ENCODE measurements at regions not wholly inside any gene's neighbourhood (a gene's known extent, or its start where the extent isn't known, plus 50 kb on each side); places are given as distances from the start of the nearest gene placed in this dataset.

DNA sequence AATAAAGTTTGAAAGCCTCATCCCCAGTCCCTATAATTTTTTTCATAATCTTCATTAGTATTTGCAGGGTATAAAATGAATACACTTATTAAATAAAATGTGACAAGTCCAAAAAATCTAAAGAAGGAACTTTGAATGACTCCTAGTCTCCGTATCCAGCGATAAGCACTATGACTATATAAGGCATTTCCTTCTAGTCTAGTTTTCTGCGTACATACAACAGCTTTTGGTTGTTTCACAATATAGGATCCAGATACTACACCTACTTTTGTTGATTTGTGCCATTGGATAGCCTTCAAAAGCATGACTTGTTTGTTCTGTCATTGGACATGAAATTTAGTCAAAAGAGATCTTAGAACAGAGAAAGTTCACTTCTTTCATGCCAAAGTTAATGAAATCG, 133.3 kb upstream of the PWP1 start:
- no peak overlapping the region for H3K4me3 ChIP-seq (ENCODE audit: low read length)
- no peak overlapping the region for H3K27ac ChIP-seq (ENCODE audit: low read depth, low read length)
- H3K4me1 ChIP-seq (ENCODE audit: control insufficient read depth, insufficient read depth, low read length) = no peaks in the 10 kb centered on the region
- no peak overlapping the region for H3K9ac ChIP-seq (ENCODE audit: low read length)
- no peaks in the 10 kb centered on the region for H3K36me3 ChIP-seq (ENCODE audit: control insufficient read depth, insufficient read depth, low read length)
- H3K27me3 ChIP-seq (ENCODE audit: control insufficient read depth, insufficient read depth, low read length) = no peaks in the 10 kb centered on the region

DNA sequence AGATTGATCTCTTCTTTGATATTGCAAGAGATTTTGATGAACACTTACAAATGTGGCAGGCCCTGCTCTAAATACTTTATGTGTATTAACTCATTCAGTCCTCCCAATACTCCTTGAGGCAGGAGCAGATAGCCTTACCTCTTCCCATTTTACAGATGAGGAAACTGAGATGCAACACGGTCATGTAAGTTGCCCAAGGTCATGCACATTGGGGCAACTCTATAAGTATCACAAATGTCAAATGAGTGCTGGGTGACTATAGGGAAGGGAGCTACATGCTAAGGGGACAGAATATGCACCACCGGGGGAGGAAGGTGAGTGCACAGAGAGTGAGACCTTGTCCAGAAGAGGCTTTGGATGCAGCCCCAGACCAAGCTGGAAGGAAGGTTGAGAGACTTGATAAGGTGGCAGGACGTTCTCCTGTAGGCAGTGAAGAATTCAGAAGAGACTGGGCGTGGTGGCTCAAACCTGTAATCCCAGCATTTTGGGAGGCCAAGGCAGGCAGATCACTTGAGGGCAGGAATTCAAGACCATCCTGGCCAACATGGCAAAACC, 132.3 kb upstream of the PWP1 start:
- Histone ChIP-seq H3K36me3 (ENCODE audit: control insufficient read depth, insufficient read depth, low read length) (no peaks in the 10 kb centered on the region), H3K4me3 (ENCODE audit: low read length) (no peak overlapping the region), H3K27me3 (ENCODE audit: control insufficient read depth, insufficient read depth, low read length) (no peaks in the 10 kb centered on the region), H3K27ac (ENCODE audit: low read depth, low read length) (no peak overlapping the region), H3K4me1 (ENCODE audit: control insufficient read depth, insufficient read depth, low read length) (no peaks in the 10 kb centered on the region), H3K9ac (ENCODE audit: low read length) (no peak overlapping the region)

DNA sequence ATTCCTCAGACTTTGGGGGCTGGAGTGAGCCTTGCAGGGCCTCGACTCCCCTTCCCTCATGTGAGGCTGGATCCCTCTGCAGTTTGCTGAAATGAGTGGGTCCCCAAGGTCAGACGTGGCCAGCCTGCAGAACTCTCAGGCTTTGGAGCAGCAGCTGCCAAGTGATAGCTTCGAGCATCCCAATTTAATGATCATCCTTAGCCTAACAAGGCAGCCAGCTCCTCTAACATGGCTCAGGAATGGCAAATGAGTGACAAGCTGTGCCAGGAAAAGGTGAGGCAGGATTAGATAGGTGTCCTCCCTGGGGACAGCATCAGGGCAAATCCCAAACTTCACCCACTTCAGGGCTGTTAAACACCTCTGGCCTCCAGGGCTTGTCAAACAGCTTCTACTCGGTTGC, 130.7 kb upstream of the PWP1 start:
- no peaks in the 10 kb centered on the region for H3K4me1 ChIP-seq (ENCODE audit: control insufficient read depth, insufficient read depth, low read length)
- H3K36me3 ChIP-seq (ENCODE audit: control insufficient read depth, insufficient read depth, low read length) = no peaks in the 10 kb centered on the region
- no peak overlapping the region for H3K9ac ChIP-seq (ENCODE audit: low read length)
- no peak overlapping the region for H3K27ac ChIP-seq (ENCODE audit: low read depth, low read length)
- no peak overlapping the region for H3K4me3 ChIP-seq (ENCODE audit: low read length)
- H3K27me3 ChIP-seq (ENCODE audit: control insufficient read depth, insufficient read depth, low read length) = no peaks in the 10 kb centered on the region

DNA sequence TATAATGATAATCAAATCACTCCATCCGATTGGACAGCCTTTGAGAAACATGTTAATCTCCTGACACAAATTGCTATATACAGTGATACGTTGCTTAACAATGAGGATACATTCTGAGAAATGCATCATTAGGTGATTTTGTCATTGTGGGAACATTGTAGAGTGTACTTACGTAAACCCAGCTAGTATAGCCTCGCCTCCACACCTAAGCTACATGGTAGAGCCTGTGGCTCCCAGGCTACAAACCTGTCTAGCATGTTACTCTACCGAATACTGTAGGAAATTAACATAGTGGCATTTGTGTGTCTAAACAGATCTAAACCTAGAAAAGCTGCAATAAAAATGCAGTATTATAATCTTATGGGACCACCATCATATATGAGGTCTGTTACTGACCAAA, 128.6 kb upstream of the PWP1 start:
- Histone ChIP-seq H3K4me1 (ENCODE audit: control insufficient read depth, insufficient read depth, low read length) (no peaks in the 10 kb centered on the region), H3K27ac (ENCODE audit: low read depth, low read length) (no peak overlapping the region), H3K9ac (ENCODE audit: low read length) (no peak overlapping the region), H3K36me3 (ENCODE audit: control insufficient read depth, insufficient read depth, low read length) (no peaks in the 10 kb centered on the region), H3K4me3 (ENCODE audit: low read length) (no peak overlapping the region), H3K27me3 (ENCODE audit: control insufficient read depth, insufficient read depth, low read length) (no peaks in the 10 kb centered on the region)

DNA sequence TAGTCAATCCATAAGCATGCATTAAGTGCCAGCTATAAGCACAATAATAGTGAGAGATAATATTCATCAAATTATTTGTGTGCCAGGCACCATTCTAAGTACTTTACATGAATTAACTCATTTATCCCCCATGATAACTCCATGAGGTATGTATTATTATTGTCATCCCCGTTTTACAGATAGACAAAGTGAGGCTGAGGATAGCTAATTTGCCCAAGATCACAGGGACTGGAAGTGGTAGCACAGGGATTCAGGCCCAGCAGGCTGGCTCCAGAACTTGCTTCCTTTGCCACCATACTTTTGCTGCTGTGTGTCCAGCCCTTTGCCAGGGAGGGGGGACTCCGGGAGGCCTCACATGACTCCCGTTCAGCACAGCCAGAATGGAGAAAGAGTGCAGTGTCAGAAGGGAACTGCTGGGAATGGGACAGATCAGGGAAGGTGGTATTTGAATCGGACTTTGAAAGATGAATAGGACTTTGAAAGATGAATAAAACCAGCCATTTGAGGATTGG, 128.0 kb upstream of the PWP1 start:
- H3K36me3 ChIP-seq (ENCODE audit: control insufficient read depth, insufficient read depth, low read length) = no peaks in the 10 kb centered on the region
- no peak overlapping the region for H3K27ac ChIP-seq (ENCODE audit: low read depth, low read length)
- no peak overlapping the region for H3K4me3 ChIP-seq (ENCODE audit: low read length)
- H3K4me1 ChIP-seq (ENCODE audit: control insufficient read depth, insufficient read depth, low read length) = no peaks in the 10 kb centered on the region
- no peak overlapping the region for H3K9ac ChIP-seq (ENCODE audit: low read length)
- H3K27me3 ChIP-seq (ENCODE audit: control insufficient read depth, insufficient read depth, low read length) = no peaks in the 10 kb centered on the region

DNA sequence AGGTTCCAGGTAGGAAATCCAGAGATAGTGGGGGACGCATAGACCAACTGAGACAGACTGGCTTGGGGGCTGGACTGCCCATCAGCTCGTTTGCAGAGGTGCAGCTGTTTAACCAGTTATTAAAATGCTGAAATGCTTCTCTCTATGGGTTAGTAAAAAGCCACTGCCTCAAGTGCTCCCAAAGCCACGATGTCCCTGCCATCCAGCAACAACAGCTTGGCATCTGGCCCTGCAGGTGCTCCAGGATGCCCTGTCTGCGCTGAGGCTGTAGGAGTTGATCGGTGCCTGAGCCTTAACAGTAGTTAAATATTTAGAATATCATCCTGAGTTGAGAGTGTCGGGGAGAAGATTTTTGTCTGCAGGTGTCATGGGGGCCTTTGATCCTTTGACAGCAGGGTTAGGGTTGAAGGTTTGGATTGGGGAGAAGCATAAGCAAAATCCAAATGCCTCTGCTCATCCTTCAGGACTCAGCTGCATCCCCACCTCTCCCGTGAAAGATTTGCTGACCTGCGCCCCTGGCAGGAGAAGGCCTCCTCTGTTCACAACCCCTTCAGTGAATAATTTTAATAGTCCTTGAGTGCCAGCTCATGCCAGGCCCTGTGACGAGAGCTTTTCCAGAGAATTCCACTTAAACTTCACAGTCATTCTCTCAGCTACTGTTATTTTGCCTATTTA, 127.3 kb upstream of the PWP1 start:
- Histone ChIP-seq H3K4me1 (ENCODE audit: control insufficient read depth, insufficient read depth, low read length) (no peaks in the 10 kb centered on the region), H3K27ac (ENCODE audit: low read depth, low read length) (no peak overlapping the region), H3K9ac (ENCODE audit: low read length) (no peak overlapping the region), H3K4me3 (ENCODE audit: low read length) (no peak overlapping the region), H3K27me3 (ENCODE audit: control insufficient read depth, insufficient read depth, low read length) (no peaks in the 10 kb centered on the region), H3K36me3 (ENCODE audit: control insufficient read depth, insufficient read depth, low read length) (no peaks in the 10 kb centered on the region)

DNA sequence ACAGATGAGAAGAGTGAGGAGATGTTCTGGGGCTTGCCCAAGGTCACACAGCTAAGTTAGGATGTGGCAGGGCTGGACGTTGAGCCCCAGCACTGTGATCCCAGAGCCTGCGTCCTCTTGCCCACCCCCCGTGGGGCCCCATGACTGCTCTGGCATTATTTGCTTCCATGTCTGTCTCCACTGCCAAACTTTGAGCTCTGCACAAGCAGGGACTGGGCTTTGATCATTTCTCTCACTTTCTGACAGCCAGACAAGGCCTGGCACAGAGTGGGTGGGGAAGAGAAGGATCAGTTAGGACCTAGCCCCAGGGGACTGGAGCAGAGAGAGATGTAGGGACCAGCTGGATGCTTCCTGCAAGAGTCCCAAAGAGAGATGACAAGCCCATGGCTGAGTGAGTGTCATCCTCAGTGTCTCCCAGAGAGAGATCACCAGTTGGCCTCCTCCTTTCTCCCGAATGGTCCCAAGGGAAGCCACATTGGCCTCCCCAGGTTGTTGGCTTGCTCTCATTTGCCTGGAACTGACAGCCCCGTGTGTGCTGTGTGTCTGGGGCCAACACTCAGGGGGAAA, 126.7 kb upstream of the PWP1 start:
- H3K36me3 ChIP-seq (ENCODE audit: control insufficient read depth, insufficient read depth, low read length) = no peaks in the 10 kb centered on the region
- no peak overlapping the region for H3K27ac ChIP-seq (ENCODE audit: low read depth, low read length)
- H3K4me1 ChIP-seq (ENCODE audit: control insufficient read depth, insufficient read depth, low read length) = no peaks in the 10 kb centered on the region
- no peak overlapping the region for H3K4me3 ChIP-seq (ENCODE audit: low read length)
- no peaks in the 10 kb centered on the region for H3K27me3 ChIP-seq (ENCODE audit: control insufficient read depth, insufficient read depth, low read length)
- no peak overlapping the region for H3K9ac ChIP-seq (ENCODE audit: low read length)

DNA sequence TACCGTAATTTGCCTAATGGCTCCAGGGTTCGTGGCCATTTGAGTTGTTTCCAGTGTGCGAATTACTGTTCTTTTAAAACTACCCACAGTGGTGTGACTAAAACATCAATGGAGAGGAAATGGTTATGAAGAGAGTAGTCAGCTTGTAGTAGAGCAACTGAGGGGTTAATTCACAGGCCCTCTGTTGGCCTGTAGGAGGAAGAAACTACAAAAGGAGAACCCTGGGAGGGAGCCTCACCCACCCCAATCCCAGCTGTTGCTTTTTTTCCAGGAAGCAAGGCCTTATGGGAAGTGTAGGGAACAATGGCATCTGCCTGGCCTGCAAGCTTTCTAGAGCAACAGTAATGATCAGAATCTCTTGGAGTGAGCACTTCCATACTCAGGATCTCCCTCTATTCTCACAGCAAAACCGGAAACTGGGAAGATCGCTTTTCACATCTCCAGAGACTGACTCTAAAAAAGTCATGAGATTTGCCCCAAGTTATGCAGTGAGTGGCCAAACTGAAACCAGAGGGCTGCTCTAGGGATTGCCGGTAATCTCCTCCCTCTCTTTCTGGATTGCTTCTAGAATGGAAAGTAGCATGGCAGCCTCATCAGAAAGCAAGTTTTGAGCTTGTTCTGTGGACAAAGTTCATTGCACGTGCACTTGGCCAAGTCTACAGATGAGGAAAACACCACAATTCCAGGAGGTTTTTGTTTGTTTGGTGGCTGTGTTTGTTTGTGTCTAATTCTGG, 125.3 kb upstream of the PWP1 start:
- no peak overlapping the region for H3K9ac ChIP-seq (ENCODE audit: low read length)
- H3K27ac ChIP-seq (ENCODE audit: low read depth, low read length) = no peak overlapping the region
- no peaks in the 10 kb centered on the region for H3K4me1 ChIP-seq (ENCODE audit: control insufficient read depth, insufficient read depth, low read length)
- H3K4me3 ChIP-seq (ENCODE audit: low read length) = no peak overlapping the region
- H3K27me3 ChIP-seq (ENCODE audit: control insufficient read depth, insufficient read depth, low read length) = no peaks in the 10 kb centered on the region
- no peaks in the 10 kb centered on the region for H3K36me3 ChIP-seq (ENCODE audit: control insufficient read depth, insufficient read depth, low read length)

DNA sequence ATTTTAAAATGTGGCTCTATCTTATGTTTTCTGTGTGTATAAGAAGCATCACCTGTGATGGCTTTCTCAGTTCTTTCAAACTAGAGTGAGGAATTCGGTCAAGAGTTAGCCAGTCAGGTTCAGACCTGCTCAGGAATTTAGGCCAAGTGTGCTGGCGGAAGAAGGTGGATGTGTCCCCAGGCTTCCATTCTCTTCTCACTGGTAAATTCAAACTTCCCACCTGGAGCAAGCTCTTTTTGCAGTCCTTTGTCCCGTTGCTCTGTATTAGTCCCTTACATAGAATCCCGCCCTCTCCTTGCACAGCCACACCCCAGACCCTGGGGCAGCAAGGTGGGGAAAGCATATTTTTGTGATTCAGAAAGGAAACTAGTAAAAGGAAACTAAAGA, 124.7 kb upstream of the PWP1 start:
- no peaks in the 10 kb centered on the region for H3K36me3 ChIP-seq (ENCODE audit: control insufficient read depth, insufficient read depth, low read length)
- H3K27me3 ChIP-seq (ENCODE audit: control insufficient read depth, insufficient read depth, low read length) = no peaks in the 10 kb centered on the region
- H3K27ac ChIP-seq (ENCODE audit: low read depth, low read length) = no peak overlapping the region
- H3K4me1 ChIP-seq (ENCODE audit: control insufficient read depth, insufficient read depth, low read length) = no peaks in the 10 kb centered on the region
- no peak overlapping the region for H3K4me3 ChIP-seq (ENCODE audit: low read length)
- H3K9ac ChIP-seq (ENCODE audit: low read length) = no peak overlapping the region

DNA sequence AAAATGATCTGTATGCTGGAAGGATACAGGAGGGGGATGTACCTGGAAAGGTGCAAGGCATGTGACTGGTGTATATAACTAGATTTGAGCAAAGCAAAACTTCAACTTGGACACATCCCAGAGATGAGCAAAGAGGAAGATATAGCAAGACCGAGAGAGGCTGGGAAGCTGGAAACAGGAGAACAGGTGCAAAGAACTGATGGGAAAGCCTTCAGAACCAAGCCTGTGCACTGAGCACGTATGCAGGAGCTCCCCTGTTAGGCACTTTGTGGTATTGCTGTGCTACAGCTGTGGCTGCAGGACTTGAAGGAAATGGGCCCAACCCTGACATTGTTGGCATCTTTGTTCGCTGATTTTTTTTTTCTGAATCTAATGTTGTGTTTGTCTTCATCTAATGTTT, 120.7 kb upstream of the PWP1 start:
- no peak overlapping the region for H3K9ac ChIP-seq (ENCODE audit: low read length)
- no peaks in the 10 kb centered on the region for H3K27me3 ChIP-seq (ENCODE audit: control insufficient read depth, insufficient read depth, low read length)
- H3K4me3 ChIP-seq (ENCODE audit: low read length) = no peak overlapping the region
- no peaks in the 10 kb centered on the region for H3K36me3 ChIP-seq (ENCODE audit: control insufficient read depth, insufficient read depth, low read length)
- H3K4me1 ChIP-seq (ENCODE audit: control insufficient read depth, insufficient read depth, low read length) = no peaks in the 10 kb centered on the region
- H3K27ac ChIP-seq (ENCODE audit: low read depth, low read length) = no peak overlapping the region

DNA sequence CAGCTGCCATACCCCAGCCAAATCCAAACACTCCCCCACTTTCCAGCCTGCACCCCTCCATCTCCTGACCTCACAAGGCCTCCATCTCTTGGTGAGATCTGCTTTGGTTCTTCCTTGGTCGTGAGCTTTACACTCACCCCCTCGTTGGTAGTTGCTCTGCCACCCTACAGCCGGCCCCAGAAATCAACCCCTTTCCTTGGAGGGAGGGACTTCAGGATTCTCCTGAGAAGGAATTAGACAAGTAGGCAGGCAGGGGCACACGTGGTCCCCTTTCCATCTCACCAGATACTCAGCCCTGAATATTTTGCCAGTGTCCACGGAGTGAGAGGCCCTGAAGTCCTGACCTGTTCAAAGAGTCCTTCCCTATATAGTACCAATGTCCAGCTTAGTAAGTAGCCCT, 120.0 kb upstream of the PWP1 start:
- Histone ChIP-seq H3K4me3 (ENCODE audit: low read length) (no peak overlapping the region), H3K4me1 (ENCODE audit: control insufficient read depth, insufficient read depth, low read length) (no peaks in the 10 kb centered on the region), H3K9ac (ENCODE audit: low read length) (no peak overlapping the region), H3K36me3 (ENCODE audit: control insufficient read depth, insufficient read depth, low read length) (no peaks in the 10 kb centered on the region), H3K27ac (ENCODE audit: low read depth, low read length) (no peak overlapping the region), H3K27me3 (ENCODE audit: control insufficient read depth, insufficient read depth, low read length) (no peaks in the 10 kb centered on the region)

DNA sequence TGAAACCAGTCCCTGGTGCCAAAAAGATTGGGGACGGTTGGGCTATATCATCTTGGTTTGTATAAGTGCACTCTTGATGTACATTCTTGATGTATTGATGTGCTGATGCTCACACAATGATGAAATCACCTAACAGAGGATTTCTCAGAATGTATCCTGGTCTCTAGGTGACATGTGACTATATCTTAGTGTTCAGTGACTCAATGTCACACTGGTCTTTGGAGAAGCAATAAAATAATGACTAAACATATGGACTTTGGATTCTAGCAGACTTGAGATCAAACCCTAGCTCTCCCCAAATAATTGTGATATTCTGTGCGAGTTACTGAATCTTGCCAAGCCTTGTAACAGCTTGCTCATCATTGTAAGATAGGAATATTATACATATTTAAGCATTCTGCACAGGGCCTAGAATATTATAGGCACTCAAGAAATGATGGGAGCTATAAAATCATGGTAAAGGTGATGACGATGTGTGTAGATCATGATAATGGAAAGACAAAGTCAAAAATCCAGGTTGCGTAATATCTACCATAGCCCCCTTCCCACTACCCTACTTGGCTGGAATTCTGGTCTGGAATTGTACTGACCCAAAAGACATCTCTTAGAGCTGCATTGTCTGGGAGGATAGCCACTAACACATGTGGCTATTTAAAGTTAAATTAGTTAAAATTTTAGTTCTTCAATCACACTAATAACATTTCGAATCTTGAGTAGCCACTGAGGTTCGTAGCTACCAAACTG, 117.6 kb upstream of the PWP1 start:
- no peak overlapping the region for H3K4me3 ChIP-seq (ENCODE audit: low read length)
- no peaks in the 10 kb centered on the region for H3K27me3 ChIP-seq (ENCODE audit: control insufficient read depth, insufficient read depth, low read length)
- H3K27ac ChIP-seq (ENCODE audit: low read depth, low read length) = no peak overlapping the region
- no peaks in the 10 kb centered on the region for H3K36me3 ChIP-seq (ENCODE audit: control insufficient read depth, insufficient read depth, low read length)
- no peak overlapping the region for H3K9ac ChIP-seq (ENCODE audit: low read length)
- no peaks in the 10 kb centered on the region for H3K4me1 ChIP-seq (ENCODE audit: control insufficient read depth, insufficient read depth, low read length)
